HG02763 (cell line): ENCODE measurements at regions not wholly inside any gene's neighbourhood (a gene's known extent, or its start where the extent isn't known, plus 50 kb on each side); places are given as distances from the start of the nearest gene placed in this dataset.

Source experiments
- ATAC-seq: cut with Tn5 transposase; IDR thresholded peaks from one replicate; pipeline ENCODE4 v1.9.1; 2021; ENCODE audit warnings: mild to moderate bottlenecking, moderate library complexity; ENCODE audit not compliant: unreplicated experiment

DNA sequence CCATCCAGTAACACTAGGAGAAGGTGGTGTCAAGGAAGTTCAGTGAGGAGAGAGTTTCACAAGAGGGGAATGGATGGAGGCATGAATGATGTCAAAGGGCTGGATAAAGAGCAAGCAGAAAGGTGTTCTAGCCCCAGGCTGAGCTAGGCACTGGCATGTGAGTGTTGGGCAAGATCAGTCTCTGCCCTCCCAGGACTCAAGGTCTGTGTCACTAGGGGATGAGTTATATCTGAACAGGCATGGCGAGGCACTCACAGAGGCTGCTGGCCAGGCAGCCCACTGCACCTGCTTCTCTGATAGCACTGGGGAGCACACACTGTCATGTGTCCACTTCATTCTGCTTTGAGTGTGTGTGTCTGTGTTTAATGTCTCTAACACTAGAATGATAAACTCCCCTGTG lies 903.8 kb downstream of the BCL11B start:
- no peak for ATAC-seq

DNA sequence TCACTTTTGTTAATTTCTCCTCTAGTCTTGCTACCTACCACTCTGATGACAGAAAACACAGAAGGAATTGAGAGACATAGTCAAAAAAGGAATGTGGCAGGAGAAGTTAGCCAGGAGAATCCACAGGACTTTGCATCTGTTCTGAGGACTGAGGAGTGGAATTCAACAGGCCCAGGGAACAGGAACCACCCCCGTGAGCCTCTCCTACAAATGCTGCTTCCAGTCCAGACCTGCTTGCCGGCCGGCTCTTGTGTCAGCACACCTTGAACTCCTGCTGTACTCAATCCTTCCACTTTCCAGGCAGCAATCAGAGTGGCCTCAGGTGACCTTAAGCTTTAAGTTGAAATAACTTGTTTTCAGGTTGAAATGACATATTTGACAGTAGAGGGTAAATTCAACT lies 903.1 kb downstream of the BCL11B start:
- no peak for ATAC-seq

DNA sequence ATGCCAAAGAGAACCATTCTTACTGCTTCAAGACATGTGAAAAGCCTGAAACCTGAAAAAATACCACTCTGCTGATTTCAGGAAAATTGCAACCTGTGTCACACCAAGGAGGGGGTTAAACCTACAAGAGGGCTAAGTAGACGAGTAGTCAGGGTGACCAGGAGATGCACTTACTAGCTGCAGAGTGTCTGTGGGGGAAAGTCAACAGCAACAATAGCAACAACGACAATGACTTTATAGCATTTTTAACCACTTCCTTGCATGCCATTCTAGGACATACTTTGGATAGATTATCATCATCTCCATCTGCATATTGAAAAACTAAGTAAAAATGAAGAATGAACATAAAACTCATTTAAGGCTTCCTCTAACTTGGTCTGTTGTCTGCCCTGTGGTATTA lies 902.7 kb downstream of the BCL11B start:
- no peak for ATAC-seq

DNA sequence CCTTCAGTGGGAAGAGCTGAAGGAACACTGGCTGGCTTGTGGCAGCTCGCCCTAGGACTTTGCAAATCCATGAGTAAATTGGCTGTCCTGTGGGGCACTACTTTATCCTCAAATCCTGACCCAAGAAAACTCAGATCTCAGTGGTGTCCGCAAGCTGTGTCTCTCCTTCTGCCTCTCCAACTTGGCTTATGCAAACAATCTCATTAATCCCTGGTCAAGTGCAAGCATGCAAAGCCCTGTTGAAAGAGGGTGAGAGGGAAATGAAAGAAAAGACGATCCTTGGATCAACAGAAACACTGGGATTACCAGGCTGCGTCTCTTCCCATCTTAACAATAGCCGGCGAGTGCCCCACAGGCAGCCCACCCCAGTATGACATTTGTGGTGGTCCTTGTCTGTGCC lies 901.6 kb downstream of the BCL11B start:
- ATAC-seq: no peak

DNA sequence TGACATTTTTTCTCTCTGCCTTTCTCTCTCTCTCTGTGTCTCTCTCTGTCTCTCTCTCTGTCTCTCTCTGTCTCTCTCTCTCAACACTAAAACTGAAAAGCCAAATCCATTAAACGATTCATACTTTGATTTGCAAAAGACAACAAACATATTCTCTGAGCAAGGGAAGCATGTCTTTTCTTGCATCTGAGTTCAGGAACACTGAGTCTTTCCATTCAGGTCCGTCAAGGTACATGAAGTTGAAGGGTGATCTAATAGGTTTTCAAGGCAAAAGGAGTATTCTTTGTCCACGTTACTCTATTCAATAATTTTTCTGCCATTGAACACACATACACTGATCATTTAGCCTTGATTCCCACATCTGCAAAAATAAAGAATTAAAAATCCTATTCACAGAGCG lies 900.9 kb downstream of the BCL11B start:
- no peak for ATAC-seq

DNA sequence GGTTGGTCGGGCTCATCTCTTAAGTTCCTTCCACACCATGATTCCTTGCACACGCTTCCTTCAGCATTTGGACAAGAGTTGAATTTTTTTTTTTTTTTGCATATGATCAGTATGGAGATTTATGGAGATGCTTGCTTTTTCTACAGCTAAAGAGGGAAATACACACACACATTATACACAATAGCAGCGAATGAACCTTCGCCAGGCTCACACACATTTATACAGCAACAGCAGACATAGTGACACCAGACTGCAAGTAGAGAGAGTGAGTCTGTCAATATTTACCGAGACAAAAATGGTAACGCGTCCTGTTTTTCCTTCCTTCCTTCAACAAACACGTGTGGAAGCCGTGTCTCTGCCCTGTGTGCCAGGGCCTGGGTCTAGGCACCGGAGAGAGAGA lies 897.9 kb downstream of the BCL11B start:
- ATAC-seq: no peak

DNA sequence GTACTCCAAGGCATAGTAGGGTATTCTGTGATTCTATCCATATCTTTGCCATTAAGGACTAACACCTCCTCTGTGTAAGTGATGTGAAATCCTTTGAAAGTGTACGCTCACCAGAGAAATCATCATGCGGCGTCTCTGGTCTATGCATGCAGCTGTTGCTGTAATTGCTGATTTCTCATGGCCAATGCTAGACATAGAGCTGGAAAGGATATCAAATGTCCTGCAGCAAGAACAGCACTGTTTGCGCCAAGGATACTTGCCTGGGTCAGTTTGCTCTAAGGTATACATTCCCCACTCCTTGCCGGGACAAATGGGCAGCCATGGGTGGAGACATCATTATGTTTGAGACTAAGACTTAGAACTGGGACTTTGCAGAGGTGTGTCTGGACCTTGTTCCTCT lies 896.4 kb downstream of the BCL11B start:
- no peak for ATAC-seq

DNA sequence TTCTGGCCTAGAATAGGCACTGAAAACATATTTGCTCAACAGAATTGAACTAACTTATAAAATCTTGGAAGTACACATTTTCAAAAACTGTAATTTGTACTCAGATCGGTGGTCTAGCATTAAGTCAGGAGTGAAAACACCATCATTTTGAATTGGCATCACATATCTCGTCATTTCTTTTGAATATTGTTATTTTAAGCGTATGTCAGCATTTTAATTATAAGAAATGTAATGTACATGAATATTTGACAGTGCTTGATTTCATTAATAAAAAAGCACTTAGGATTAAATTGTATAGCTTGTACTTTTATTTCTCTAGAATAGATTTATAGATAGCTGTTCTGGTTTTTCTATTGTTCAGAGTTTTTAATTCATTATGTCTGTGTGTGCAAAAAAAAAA lies 892.2 kb downstream of the BCL11B start:
- no peak for ATAC-seq

DNA sequence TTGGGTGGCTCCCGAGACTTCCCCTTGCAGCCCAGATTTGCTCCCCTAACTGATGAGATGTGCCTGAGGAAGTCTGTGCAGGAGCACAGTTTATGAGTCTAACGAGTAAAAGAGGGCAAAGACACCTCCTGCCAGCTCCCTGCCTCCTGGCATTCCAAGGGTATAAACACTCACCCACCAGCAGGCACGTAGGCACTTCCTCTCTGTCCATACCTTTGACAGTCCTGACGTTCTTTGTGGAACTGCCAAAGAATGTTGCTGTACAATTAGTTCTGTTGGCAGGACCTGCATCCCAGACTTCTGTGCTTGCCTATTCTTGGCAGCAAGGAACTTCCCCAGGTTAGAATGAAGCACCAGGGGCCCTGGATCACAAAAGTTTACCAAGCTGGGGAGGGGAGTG lies 889.3 kb downstream of the BCL11B start:
- no peak for ATAC-seq

DNA sequence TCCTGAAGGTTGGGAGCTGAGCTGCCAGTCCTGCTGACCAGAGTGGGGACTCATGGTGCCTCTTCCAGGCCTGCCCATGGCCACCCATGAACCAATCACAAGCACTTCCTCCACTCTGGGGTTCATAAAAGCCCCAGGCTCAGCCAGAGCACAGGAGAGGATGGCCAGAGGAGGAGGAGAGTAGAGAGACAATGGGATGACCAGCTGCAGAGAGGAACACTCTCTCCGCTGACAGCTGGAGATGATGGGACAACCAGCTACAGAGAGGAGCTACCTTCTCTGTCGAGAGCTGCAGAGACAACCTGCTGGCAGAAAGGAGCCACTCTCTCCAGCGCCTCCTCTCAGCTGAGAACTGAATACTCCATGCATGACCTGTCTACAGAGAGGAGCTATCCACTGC lies 886.1 kb downstream of the BCL11B start:
- ATAC-seq: no peak

DNA sequence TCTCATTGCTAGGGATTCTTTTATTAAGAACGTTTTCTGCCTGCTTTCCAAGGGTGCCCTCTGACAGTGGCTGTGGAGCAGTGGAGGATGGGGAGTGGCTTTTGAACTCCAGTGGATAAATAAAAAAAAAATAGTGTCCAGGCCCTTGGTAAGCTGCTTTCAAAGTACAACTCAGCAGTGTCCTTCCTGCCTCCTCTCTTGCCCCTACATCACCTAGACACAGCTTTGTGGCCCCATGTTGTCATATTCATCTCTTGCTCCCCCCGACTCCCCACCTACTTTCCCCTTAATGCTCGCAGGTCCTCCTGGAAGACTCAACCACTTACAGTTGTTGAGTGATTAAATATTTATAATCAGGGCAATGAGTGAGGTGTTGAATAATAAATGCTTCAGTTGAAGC lies 880.9 kb downstream of the BCL11B start:
- no peak for ATAC-seq

DNA sequence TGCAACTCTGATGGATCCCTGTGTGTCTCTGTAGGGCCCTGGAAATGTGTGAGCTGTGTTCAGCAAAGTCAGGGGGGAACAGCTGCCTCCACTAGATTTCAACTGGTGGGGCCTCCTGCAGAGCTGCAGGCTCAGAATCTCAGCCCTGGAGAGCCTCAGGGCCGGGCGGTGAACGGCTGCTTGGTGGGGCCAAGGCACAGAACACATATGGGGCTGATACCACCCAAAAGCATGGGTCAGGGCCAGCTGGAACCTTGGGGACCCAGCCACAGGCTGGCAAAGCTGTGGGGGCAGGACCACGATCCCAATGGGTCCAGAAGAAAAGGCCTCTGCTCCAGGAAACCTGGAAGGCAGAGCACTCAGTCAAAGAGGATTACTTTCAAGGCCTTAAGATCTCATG lies 878.5 kb downstream of the BCL11B start:
- no peak for ATAC-seq

DNA sequence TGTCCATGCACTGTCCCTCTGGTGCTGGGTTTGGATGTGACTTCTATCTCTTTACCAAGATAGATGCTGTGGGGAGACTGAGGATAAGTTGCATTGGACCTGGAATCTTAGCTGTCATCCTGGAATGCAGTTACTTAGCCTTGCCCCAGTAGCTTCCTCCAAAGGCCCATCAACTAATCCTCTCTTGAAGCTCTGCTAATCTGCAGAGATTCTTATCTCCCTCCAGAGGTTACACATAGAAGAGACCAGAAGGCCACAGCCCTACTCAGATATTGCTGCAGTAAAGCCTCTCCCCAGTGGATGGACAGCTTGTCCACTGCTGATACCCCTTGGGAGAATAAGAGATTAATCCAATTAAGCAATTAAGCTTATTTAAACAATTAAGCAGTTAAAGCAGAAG lies 867.2 kb downstream of the BCL11B start:
- no peak for ATAC-seq

DNA sequence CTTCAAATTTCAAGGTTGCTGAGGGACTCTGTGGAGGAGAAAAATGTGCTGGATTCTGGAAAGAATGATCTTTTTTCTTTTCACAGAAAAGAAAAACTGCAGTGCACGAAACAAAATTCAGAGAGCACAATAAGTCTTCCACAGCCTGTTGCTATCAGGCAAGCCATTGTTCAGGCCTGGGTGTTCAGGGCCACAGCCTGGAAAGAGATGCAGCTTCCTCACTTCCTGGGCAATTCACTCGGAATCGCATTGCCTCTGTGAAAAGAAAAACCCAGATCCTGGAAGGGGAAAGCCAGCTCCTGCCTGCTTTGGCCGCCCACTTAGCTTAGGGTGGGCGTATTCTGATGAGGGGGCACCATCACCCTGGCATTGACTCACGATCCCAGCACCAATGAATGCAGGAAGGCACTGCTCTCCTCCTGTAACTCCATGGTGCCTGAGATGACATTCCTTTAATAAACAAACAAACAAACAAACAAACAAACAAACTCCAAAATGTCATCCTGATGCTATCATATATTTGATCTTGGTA lies 863.9 kb downstream of the BCL11B start:
- ATAC-seq: no peak

DNA sequence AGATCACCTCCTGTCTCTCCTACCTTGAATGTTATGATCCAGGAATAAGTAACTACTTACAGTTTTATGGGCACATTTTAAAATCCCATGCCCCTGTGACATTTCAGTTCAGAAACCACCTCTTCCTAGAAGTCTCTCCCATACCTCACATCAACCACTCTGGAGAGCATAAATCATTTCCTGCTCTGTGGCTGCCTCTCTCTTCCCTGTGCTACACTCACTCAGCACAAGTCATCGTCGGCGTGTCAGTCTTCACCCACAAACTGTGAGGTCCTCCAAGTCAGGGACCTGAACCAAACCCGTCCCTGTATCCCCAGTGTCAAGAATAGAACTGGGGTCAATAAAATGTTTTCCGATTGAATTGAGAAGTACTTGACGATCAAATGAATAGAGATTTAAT lies 863.3 kb downstream of the BCL11B start:
- ATAC-seq: no peak

DNA sequence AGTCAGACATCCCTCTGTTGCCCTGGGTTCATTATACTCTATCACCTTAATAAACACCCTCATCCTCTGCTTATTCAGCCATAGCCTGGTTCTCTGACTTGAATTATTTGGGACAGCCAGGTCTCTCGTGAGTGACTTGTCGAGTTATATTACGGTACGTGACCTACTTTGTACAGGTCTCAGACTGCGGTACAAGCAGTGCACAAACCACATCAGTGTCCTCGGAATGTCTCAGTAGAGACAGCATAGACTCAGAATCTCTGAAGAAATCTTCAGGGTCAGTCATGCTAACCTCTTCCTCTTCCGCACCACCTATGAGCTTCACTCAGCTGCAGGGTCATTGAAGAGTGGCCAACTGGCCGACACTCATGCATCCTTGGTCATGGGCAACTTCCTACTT lies 860.8 kb downstream of the BCL11B start:
- ATAC-seq: no peak

DNA sequence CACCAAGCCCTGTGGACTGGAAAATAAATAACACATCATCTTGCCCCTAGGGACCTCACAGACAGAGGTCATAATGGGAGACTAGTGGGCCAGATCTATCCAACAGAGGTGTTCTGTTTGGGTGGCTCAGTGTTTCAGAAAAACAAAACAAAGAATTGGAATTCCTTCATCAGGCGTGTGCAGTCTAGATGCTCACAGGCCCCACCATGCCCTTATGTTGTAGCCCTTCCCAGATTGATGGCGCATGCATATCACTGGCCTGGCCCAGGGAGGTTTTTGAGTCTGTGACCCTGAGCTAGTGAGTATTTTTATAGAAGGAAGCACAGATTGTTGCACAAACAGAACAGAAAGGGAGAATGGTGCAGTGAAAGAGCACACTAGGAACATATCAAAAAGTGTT lies 859.6 kb downstream of the BCL11B start:
- no peak for ATAC-seq

DNA sequence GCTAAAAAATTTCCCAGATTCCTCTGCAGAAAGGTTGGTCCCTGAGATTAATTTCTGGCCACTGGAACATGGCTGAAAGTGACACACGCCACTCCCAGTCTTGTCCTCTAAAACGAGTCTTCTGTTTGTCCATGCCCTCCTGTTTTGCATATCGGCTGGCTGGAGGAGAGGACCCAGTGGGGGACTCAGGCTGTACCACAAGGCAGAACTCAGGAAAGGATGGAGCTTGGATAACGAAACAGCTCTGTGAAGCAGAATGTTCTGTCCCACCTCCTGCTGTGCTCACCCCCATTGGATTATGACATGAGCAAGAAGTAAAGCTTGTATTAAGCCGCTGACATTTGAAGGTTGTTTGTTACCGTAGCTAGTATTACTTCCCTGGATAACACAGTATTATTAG lies 856.2 kb downstream of the BCL11B start:
- no peak for ATAC-seq

DNA sequence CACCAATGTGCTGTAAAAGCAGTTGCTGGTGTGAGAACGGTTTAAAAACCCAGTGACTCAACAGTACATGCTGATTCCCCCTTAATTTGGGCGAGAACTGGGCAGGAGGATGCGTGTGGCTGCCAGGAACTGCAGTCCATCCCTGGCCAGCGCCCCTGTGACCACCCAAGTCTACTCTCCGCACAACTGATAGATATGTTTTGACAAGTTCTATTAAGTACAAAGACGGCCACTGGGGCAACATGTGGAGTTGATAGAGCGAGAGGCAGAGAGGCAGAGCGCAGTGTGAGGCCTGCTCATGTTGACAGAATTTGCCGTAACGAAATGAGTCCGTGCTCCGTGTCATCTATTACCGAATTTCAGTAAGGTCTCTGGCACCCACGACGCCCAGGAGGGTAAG lies 855.0 kb downstream of the BCL11B start:
- no peak for ATAC-seq

DNA sequence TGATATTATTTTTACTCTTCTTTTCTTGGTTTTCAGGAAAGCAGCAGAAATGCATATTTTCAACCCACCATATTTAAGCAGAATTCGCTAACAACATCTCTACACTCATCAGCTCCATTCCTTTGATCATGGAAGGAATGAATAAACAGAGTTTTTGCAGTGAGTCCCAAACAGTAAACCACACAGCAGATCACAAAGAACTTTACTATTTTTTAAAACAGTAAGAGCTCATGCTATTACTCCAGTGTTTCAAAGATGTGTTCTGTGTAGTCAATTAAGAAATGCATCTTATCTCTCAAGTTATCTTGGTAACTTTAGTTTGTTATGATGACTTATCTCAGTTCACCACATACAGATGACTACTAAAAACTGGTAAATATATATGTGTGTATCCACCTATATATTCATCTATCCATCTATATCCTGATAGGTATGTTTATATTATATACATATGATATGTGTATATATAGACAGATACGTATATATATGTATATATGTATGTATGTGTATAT lies 843.5 kb downstream of the BCL11B start:
- no peak for ATAC-seq

DNA sequence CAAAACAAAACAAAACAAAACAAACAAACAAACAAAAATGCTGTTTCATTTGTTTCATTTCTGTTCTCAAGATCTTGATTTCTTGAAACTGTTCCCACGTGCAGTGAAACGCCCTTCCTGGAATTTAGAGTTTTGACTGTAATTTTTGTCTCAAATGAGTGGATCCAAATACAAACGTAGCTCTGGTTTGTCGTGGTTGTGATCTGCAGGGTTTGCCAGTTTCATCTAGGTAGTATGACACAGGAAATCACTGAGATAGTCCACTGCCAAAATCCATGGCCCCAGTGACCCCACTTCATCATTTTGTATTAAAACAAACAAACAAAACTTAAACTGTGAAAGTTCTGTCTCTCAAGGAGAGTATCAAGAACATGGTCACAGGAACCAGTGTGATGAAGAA lies 838.6 kb downstream of the BCL11B start:
- no peak for ATAC-seq

DNA sequence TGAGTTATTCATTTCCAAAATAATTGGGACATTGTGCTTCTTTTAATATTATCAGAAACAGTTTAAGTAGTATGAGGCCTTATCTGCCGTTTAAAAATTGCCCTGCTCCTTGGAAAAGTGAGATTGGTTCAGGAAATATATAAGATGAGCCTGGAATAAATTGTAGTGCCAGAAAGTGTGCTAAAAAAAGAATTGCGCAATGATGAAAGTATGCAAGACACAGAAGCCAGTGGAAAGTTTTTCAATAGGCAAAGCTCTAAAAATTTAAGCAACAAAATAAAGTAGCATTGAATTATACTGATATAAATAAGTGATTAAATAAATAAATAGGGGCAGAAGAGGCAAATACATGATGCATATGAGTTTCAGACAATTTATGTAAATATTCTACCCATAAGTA lies 834.9 kb downstream of the BCL11B start:
- ATAC-seq: no peak

DNA sequence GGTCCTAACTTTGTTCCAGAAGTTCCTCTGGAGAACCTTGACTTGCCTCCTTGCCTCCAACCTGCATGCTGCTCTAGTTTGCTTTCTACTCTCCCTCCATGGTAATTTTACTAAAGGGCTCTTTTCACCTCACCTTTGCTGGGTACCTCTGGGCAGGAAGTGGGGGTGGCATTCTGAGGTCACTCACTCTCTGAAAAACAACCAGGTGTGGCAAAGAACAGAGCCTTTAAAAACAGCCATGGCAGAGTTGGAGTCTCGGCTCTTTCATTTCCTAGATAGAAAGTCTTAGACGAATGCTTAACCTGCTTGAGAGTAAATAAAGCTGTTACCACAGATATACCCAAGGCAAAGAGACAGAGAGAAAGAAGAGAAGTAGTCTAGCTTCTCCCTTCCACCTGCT lies 827.9 kb downstream of the BCL11B start:
- ATAC-seq: no peak

DNA sequence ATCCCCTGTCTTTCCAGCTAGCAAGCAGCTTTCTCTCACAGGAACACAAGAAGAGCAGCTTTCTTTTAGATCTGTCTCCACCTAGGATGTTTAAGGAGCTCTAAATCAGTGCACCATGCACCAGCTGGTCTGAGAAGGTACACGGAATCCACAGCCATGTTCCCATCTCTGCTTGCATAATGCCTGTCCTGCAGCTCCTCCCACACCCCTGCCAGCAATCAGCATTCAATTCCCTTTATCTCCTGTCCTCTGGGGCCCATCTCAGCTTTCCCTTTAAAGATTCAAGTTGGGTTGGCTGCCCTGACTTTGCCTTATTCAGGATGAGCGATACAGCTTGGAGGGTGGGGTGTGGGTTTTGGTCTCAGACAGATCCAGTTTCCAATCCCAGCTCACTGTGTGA lies 826.3 kb downstream of the BCL11B start:
- no peak for ATAC-seq
